GM18951 (cell line): ENCODE measurements at regions not wholly inside any gene's neighbourhood (a gene's known extent, or its start where the extent isn't known, plus 50 kb on each side); places are given as distances from the start of the nearest gene placed in this dataset.

Source experiments
- POLR2A ChIP-seq: IDR thresholded peaks from 4 replicates; pipeline ENCODE4 v1.6.1; 2011; ENCODE audit warnings: mild to moderate bottlenecking; ENCODE audit not compliant: insufficient read length, insufficient read depth; ENCODE audit errors: extremely low read depth
- in situ Hi-C: fragments of 300-500 bp; cut with MboI; formaldehyde crosslinking; loops from one replicate; pipeline ENCODE4 v1.12.0; 2022; ENCODE audit warnings: low sequenced_read_pairs, mixed read lengths, inconsistent platforms; ENCODE audit not compliant: unreplicated experiment

DNA sequence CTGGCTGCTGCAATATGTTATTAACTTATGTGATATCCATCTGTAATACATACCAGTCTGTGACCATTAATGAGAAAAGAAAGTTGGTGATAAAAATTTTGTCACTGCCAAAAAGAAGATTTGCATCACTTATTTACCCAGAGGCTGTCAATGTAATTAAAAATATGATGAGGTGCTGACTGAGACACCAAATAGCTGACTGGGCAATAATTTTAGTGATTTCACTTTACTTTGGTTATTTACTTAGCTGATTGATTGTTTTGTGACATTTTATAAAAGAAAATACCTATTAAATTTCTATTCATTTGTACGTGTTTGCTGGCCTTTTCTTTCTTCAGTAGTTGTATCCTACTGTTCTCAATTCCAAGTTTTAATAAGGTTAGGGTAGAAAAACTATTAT, 139.2 kb downstream of the HLX start:
- in situ Hi-C loops = no loop called here
- TF ChIP-seq POLR2A = no peak

DNA sequence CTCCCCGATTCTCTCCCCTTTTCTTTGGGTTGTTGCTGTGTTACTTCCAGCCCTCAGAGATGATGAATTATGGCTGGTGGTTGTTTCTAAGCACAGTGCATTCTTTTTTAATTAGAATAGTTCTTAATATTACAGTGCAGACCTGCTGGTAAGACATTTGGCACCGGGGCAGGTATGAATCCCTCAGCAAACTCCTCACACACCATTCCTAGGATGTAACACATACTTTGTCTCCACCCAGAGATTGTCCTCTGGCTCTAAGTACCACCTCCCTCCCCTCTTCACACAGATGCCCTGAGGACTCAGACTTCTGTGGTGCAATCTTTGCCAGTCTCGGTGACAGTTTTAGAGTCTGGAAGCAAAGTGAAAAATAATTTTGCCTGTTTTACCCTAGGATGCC, 143.1 kb downstream of the HLX start:
- no peak for TF ChIP-seq POLR2A
- in situ Hi-C loops = no loop called here

DNA sequence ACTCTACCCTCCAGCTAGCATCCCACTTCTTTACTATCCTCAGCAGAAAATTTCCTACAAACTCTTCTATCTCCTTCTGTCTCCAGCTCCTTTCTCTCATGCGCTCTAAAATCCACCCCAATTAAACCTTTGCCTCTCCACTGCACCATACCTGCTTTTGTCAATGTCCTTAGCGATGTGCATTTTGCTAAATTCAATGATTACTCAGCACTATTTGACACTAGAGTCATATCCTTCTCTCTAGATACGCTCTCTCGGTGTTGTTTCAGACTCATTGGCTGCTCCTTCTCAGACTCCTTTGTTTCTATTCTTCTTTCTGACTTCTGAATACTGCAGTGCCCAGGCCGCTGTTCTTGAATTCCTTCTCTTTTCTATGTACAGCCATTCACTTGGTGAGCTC, 144.2 kb downstream of the HLX start:
- in situ Hi-C loops = no loop called here
- no peak for TF ChIP-seq POLR2A

DNA sequence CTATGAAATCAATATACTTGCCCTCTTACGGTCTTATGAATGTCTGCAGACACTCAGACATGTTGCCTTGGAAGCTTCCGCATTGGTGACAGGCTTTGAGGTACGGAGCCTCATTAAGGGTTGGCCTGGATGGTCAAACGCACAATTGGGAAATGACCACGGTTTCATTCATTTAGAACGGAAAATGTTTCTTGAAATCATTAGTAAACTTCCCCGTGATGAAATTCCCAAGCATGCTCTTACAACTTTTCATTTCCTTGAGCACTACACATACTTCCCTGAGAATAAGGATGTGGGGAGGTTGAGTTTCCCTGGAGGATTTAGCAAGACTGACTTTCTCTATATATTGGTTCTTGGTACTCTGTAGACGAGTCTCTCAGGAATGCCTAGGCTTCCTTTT, 146.3 kb downstream of the HLX start:
- in situ Hi-C loops = no loop called here
- no peak for TF ChIP-seq POLR2A

DNA sequence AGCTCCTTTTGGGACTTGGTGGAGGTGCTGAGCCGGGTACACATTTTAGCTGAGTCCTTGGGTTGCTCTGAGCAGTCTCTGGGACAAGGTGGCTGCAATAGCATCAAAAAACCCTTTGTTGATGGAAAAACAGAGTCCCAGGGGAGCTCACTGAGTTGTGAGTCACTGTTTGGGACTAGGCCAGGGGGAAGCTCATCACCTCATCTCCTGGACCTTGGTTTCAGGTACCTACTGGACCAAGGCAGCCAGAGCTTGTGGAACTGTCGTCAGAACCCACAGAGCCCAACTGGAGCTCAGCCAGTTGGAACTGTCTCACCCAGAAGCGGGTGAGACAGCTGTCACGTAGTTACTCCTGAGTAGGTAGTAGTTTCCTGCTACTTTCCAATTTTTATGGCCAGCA, 146.7 kb downstream of the HLX start:
- no peak for TF ChIP-seq POLR2A
- in situ Hi-C loops = no loop called here

DNA sequence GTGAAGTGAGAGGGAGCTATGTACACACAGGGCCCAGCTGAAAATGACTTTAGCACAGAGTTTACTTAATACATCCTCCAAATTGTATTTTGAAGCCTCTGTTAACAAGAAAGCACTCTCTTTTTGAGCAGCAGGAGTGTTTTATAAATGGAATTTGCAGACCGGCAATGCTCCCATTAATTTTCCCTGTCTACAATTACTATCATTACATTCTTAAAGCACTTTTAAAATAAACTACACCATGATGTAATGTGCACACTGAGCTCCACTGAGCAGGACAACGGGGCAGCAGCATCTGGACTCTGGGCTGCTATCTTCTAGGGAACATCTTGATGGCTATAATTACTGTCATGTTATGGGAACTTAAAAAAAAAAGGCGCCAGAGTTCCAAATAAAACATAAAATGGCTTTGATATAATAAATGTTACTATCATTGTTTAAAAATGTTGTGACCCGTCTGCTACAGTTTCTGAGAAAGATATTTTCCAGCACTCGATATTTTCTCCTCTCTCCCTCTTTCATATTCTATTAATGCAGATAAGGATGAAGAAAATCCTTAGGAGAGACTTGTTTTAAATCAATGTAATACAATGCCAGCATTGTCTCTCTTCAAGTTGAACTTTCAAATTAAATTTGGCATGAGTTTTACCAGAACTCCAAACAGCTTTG, 150.9 kb downstream of the HLX start:
- TF ChIP-seq POLR2A = no peak
- in situ Hi-C loops = no loop called here

DNA sequence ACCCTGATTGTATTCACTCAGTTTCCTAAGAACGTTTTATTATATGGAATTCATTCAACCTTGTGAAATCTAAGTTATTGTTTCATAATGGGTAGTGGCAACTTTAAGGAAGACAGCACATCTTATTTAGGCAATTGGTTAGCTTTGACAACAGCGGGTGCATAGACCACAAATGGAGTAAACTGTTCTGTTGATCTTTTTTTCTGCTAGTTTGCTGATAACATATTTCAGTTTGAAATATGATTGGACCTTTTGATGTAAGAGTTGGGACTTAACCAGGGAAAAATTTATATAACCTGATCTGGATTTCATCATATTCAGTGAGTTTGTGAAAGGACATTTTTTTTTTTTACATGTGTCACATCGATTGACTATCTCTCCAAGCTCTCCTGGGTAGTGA, 151.7 kb downstream of the HLX start:
- in situ Hi-C loops = no loop called here
- no peak for TF ChIP-seq POLR2A

DNA sequence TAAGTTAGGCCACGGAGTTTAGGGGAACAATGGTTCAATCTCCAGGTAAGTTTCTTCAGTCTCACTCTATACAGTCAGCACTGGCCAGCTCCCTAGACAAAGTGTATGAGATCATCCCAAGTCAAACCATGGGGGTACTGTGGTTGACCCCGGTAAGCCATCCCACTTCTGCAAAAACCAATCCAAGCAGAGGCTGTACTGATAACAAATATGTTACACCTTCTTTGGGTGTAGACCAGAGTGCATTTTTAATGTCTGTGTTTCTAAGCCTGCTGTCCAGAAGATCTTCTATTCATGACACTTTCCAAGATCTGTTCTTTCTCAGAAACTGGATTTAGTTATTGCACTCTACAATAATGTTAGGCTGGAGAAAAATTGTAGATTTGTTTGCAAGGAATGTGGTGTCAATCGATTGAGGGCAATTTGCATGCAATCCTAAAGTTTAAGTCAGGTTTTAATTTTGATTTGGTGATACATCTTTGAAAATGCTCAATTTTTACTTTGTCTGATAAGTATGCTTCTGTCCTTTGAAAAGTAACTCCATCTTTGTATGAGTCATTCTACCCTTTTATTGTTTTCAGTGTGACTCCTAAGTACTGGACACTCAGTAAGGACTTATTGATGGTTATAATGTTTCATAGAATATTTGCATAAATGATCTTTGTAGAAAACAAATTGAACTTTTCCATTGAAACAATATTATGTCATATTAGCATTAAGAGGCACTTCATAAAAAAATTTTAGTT, 152.4 kb downstream of the HLX start:
- no peak for TF ChIP-seq POLR2A
- in situ Hi-C loops = no loop called here

DNA sequence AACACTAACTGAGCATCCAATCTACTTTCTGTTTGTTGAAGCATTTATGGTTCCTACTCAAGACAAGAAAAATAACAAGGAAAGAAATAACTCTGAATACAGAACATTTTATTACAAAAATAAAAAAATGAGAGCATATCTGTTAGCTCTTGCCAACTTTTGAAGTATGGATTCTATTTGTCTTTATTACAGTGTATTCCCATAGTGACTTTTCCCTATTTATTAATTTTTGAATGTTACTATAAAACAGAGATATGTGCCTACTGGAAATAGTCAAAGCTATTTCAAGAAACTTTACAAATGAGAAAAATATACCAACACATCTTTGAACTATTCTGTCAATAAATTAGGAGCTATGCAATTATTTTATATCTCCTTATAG, 153.0 kb downstream of the HLX start:
- TF ChIP-seq POLR2A = no peak
- in situ Hi-C loops = no loop called here

DNA sequence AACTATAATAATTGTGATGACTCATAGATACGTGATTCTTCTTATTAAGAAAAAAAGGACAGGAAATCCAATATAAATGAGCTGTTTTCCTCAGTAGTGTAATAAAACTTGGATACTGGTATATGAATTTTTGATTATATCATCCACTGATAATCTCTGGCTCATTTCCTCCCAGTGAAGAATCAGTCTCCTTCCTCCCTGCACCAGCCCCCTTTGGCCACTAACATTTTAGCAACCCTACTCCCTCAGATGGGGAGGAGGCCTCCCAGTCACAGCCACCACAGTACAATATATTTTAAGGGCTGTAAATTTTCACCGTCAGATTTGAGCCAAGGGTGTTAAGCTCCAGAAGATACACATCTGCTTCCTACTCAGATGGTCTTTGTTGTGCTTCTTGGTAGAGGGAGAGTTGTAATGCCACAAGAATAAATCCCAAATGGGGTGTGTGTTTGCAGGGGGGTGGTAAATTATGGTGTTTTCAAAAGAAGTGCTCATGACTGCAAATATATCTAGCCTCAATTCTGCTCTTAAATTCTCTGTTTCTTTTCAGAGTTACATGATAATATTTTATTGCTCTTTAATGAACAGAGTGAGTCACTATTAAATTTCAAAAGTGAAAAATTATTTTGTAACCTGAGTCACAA, 153.5 kb downstream of the HLX start:
- in situ Hi-C loops = no loop called here
- TF ChIP-seq POLR2A = no peak

DNA sequence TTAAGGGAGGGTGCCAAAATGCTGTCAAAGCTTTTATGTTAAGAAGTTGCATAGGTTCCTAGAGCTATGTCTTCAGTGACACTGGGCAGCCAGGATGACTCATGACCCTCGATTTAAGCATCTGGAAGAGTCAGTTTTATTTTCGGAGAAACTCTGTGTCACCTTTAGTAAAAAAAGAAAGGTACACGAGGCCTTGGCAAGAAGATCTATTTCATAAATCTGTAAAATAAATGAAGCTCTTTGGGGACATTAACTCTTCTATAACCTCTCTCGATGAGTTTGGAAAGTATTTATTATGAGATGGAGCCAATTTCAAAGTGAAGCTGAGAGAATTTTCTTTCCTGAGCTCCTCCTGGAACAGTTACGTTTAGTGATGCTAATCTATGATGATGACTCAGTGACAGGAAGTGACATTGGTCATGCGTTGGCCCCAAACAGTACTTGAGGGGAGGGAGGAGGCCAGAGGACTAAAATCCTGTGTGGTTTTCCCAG, 156.5 kb downstream of the HLX start:
- no peak for TF ChIP-seq POLR2A
- in situ Hi-C loops = no loop called here

DNA sequence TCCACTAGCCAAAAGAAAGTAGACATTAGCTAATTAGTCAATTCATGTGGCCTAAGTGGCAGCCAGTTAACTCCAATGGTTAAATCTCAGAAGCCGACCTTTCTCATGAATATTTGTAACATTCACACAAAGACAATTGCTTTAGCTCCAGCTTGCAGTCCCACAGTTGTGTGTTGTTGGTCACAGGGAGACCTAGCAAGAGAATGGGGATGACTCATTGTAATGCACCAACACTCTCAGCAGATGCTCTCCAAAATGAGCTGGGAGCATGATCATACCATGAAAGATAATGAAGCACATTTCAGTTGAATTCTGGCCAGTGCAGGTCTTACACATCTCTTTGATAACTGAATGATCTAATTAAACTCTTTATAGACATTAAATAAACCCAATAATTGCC, 160.4 kb downstream of the HLX start:
- no peak for TF ChIP-seq POLR2A
- in situ Hi-C loops = no loop called here

DNA sequence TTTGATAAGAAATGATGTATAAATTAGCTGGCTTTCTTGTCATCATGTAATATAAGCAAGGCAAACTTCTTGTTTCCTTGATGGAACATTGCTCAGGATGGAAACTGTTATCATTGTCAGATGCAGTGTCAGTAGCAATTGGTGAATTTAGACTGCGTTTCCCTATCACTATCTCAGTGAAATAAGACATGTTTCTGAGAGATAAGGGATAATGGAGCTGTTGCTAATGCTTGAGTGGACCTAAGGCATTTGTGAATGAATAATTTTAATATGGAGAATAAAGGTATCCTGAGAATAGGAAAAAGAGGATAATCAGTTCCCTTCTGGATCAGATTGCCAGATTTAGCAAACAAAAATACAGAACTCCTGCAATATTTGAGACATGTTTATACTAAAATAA, 160.9 kb downstream of the HLX start:
- TF ChIP-seq POLR2A = no peak
- in situ Hi-C loops = no loop called here
